Activated CD8-positive, alpha-beta memory T cell treated with anti-CD3 and anti-CD28 coated beads, Interleukin-2, amount 50 U/mL, for 4 hours (primary cell): ENCODE measurements at regions not wholly inside any gene's neighbourhood (a gene's known extent, or its start where the extent isn't known, plus 50 kb on each side); places are given as distances from the start of the nearest gene placed in this dataset.

Experiments
- DNase-seq: peaks from one replicate; pipeline ENCODE4 v3.0.0-alpha.2; 2020

DNA sequence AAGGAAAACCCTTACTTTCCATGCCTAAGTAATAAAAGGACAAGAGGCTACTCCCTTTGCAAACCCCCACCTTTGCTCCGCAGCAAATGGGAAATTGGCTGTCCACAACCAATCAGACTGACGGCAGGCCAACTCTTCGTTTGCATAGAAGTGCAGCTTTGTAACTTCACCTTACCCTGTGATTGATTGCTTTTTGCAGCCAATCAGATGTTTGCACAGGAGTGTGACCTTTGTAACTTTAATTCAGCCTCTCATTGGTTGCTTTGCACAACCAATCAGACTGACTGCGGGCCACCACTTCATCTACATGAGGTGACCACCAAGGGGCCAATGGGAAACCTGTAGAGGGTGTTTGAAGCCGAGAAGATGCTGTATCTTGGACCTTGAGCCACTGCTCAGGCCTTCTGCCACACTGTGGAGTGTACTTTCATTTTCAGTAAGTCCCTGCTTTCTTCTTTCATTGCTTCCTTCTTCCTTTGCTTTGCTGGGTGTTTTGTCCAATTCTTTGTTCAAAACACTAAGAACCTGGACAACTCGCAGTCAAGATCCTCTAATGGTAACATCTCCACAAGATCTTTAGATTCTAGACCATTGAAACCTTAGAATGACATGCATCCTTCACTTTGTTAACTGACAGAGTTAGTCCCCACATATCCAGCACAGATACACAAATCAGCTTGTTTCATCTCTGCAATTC, 51.3 kb upstream of the FREM1 start:
- DNase-seq = no peak

DNA sequence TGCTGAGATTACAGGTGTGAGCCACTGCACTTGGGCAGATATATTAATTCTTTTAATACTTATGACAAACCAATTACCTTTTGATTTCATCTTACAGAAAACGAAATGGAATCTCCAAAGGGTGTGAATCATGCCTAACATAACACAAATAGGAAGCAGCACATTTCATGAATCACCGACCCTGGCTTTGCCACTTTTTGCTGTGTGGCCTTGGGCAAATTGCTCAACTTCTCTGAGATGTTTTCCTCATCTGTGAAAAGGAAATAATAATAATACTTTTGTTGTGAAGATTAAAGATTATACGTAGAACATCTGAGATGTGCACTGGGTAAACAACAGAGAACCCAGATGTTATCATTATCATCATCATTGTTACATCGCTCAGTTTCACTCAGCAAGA, 50.7 kb upstream of the FREM1 start:
- DNase-seq = no peak
